CD4-positive, alpha-beta T cell (primary cell): ENCODE measurements at regions not wholly inside any gene's neighbourhood (a gene's known extent, or its start where the extent isn't known, plus 50 kb on each side); places are given as distances from the start of the nearest gene placed in this dataset.
"Not testable (repeated sequence)": the region's sequence is repeated elsewhere in the genome, so short reads cannot be mapped to it uniquely, and the experiment has no call there.

Experiments
- ATAC-seq: fragments of 200-7000 bp; cut with Tn5 transposase; one replicate; pipeline ENCODE4 v1.10.0; 2022; ENCODE audit warnings: mild to moderate bottlenecking; ENCODE audit not compliant: poor library complexity
- CTCF ChIA-PET: fragments of 350-600 bp; sonication (Branson Sonifier 250); formaldehyde crosslinking; loops from one replicate; lab custom pipeline; 2021; ENCODE audit warnings: antibody characterized with exemption, inconsistent platforms; lab: Charles Lee
- POLR2A ChIA-PET: fragments of 350-600 bp; sonication (Branson Sonifier 250); formaldehyde crosslinking; loops from one replicate; lab custom pipeline; 2021; ENCODE audit warnings: antibody characterized with exemption, inconsistent platforms; lab: Charles Lee
- DNase-seq, 14 experiments: peaks; one replicate each; pipeline ENCODE4 v3.0.0-alpha.2; 2013 to 2020; ENCODE audit warnings: mixed read lengths in 2 of 14
- H3K27ac ChIP-seq, 2 donors: one replicate each; pipeline versions ENCODE4 v1.5.1 to v1.7.0; 2013; ENCODE audit warnings: low read length in 2 of 2, low read depth in 1 of 2, mild to moderate bottlenecking in 1 of 2
- H3K27me3 ChIP-seq, 2 experiments: 1 replicate in 1 of 2; 2 replicates in 1 of 2; pipeline versions ENCODE4 v1.6.1 to v1.7.0; 2013; ENCODE audit warnings: low read length in 2 of 2, control low read depth in 1 of 2, mild to moderate bottlenecking in 1 of 2, moderate library complexity in 1 of 2; ENCODE audit not compliant: insufficient read depth in 2 of 2, control insufficient read depth in 1 of 2
- H3K36me3 ChIP-seq: one replicate; pipeline ENCODE4 v1.6.1; 2013; ENCODE audit warnings: low read length, control low read depth; ENCODE audit not compliant: insufficient read depth
- H3K4me1 ChIP-seq: one replicate; pipeline ENCODE4 v1.6.1; 2013; ENCODE audit warnings: low read length, control low read depth; ENCODE audit not compliant: insufficient read depth
- H3K4me3 ChIP-seq: one replicate; pipeline ENCODE4 v1.5.1; 2013; ENCODE audit warnings: mild to moderate bottlenecking, low read length, moderate library complexity
- H3K9me3 ChIP-seq, 2 experiments: 1 replicate in 1 of 2; 2 replicates in 1 of 2; pipeline versions ENCODE4 v1.6.1 to v1.7.0; 2013; ENCODE audit warnings: low read length in 2 of 2, mild to moderate bottlenecking in 2 of 2, control low read depth in 1 of 2, moderate library complexity in 1 of 2; ENCODE audit not compliant: control insufficient read depth in 1 of 2, insufficient read depth in 1 of 2
- H3K27ac Mint-ChIP-seq: one replicate; pipeline ENCODE4 v1.8.0; 2020; ENCODE audit warnings: mixed read lengths
- H3K27me3 Mint-ChIP-seq: one replicate; pipeline ENCODE4 v1.8.0; 2021; ENCODE audit warnings: mixed read lengths
- H3K36me3 Mint-ChIP-seq: one replicate; pipeline ENCODE4 v1.8.0; 2021; ENCODE audit warnings: low read depth, mixed read lengths
- H3K4me1 Mint-ChIP-seq: one replicate; pipeline ENCODE4 v1.8.0; 2021; ENCODE audit warnings: low read depth, mixed read lengths
- H3K4me3 Mint-ChIP-seq: one replicate; pipeline ENCODE4 v1.8.0; 2020; ENCODE audit warnings: mild to moderate bottlenecking, mixed read lengths
- H3K9me3 Mint-ChIP-seq: one replicate; pipeline ENCODE4 v1.8.0; 2020; ENCODE audit warnings: mixed read lengths
- intact Hi-C, 2 experiments: fragments of 100-400 bp; cut with DNase I in 1 of 2; cut with micrococcal nuclease in 1 of 2; formaldehyde crosslinking; loops; one replicate each; pipeline versions ENCODE4 v1.15.1 to v1.9.0; 2023 to 2025; cut with DNase I, micrococcal nuclease
- TF ChIP-seq, protein P1 (sequence below): fragments of 200-600 bp; IDR thresholded peaks from one replicate; pipeline ENCODE4 v1.8.0; 2022; ENCODE audit warnings: antibody characterized with exemption, mild to moderate bottlenecking

- ATAC-seq = no peak
These were observed 159.5 kb downstream of the ZNF664 start for GRCh38 chr12:124132530-124132929.

GRCh38 chr12:124136796-124137195 is 158.1 kb upstream of the RFLNA start:
- peaks cover 6% of the 10 kb centered on the region for H3K9me3 Mint-ChIP-seq
- no peaks in the 10 kb centered on the region for H3K4me1 Mint-ChIP-seq
- ATAC-seq (no peak), DNase-seq (no peak)
- no peak overlapping the region for H3K27ac Mint-ChIP-seq
- peaks cover 25% of the 10 kb centered on the region for H3K27me3 Mint-ChIP-seq
- intact Hi-C loops = no loop called here
- no peaks in the 10 kb centered on the region for H3K36me3 ChIP-seq
- no peaks in the 10 kb centered on the region for H3K36me3 Mint-ChIP-seq
- no peak overlapping the region for H3K4me3 ChIP-seq
- no peaks in the 10 kb centered on the region for H3K4me1 ChIP-seq
- ChIA-PET POLR2A (no interaction called here), CTCF (no interaction called here)
- peaks cover 7 to 9% of the 10 kb centered on the region in 2 experiments for H3K27me3 ChIP-seq
- H3K27ac ChIP-seq = no peak overlapping the region
- peaks cover 5% of the 10 kb centered on the region in 2 experiments for H3K9me3 ChIP-seq
- H3K4me3 Mint-ChIP-seq = no peak overlapping the region
- TF ChIP-seq, protein P1, sequence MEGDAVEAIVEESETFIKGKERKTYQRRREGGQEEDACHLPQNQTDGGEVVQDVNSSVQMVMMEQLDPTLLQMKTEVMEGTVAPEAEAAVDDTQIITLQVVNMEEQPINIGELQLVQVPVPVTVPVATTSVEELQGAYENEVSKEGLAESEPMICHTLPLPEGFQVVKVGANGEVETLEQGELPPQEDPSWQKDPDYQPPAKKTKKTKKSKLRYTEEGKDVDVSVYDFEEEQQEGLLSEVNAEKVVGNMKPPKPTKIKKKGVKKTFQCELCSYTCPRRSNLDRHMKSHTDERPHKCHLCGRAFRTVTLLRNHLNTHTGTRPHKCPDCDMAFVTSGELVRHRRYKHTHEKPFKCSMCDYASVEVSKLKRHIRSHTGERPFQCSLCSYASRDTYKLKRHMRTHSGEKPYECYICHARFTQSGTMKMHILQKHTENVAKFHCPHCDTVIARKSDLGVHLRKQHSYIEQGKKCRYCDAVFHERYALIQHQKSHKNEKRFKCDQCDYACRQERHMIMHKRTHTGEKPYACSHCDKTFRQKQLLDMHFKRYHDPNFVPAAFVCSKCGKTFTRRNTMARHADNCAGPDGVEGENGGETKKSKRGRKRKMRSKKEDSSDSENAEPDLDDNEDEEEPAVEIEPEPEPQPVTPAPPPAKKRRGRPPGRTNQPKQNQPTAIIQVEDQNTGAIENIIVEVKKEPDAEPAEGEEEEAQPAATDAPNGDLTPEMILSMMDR = no peak

More at GRCh38 chr12:124132530-124132929, 159.5 kb downstream of the ZNF664 start:
- peaks cover 0 to 1% of the 10 kb centered on the region in 2 experiments for H3K27me3 ChIP-seq
- no peaks in the 10 kb centered on the region for H3K36me3 ChIP-seq
- Mint-ChIP-seq H3K36me3 (no peaks in the 10 kb centered on the region), H3K4me3 (no peak overlapping the region), H3K4me1 (no peaks in the 10 kb centered on the region), H3K9me3 (peaks cover 2% of the 10 kb centered on the region), H3K27ac (no peak overlapping the region), H3K27me3 (peaks cover 3% of the 10 kb centered on the region)
- H3K9me3 ChIP-seq = peaks cover 3 to 5% of the 10 kb centered on the region in 2 experiments
- POLR2A ChIA-PET = no interaction called here
- intact Hi-C loops = no loop called here
- H3K27ac ChIP-seq = no peak overlapping the region
- no peaks in the 10 kb centered on the region for H3K4me1 ChIP-seq
- no peak overlapping the region for H3K4me3 ChIP-seq
- no peak for DNase-seq
- CTCF ChIA-PET = no interaction called here
- TF ChIP-seq, protein P1 = no peak

DNA sequence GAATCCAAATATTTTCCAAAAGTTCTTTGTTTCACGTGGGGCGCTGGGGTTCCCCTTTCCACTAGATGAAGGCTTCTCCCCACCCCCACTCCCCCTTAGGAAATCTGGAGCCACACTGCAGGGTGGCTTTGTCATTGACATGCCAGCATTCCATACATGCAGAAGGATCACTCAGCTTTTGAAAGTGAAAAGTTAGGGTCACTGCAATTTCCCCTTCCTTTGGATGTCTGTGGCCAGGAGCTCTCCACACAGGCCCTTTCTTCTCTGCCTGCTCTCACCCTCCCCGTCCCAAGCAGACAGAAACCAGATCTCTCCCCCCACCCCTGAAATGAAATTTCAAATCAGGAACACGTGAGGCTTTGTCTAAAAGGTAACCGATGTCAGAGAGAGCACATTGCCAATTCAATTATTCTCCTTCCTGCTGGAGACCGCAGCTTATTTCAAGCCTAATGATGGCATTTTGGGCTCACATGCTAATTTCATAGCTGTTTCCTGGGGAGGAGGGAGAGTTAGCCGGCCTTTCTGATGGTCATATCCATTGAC is 153.9 kb upstream of the RFLNA start:
- DNase-seq = no peak
- TF ChIP-seq, protein P1 = no peak
- Histone ChIP-seq H3K4me1 (no peaks in the 10 kb centered on the region), H3K27me3 (peaks cover 7 to 19% of the 10 kb centered on the region in 2 experiments), H3K27ac (no peak overlapping the region), H3K36me3 (no peaks in the 10 kb centered on the region), H3K9me3 (peaks cover 11 to 12% of the 10 kb centered on the region in 2 experiments), H3K4me3 (no peak overlapping the region)
- H3K4me1 Mint-ChIP-seq = no peaks in the 10 kb centered on the region
- H3K4me3 Mint-ChIP-seq = no peak overlapping the region
- peaks cover 50% of the 10 kb centered on the region for H3K27me3 Mint-ChIP-seq
- ChIA-PET POLR2A (no interaction called here), CTCF (no interaction called here)
- no peak for ATAC-seq
- H3K9me3 Mint-ChIP-seq = peaks cover 9% of the 10 kb centered on the region
- no peaks in the 10 kb centered on the region for H3K36me3 Mint-ChIP-seq
- intact Hi-C loops = no loop called here
- H3K27ac Mint-ChIP-seq = no peak overlapping the region

DNA sequence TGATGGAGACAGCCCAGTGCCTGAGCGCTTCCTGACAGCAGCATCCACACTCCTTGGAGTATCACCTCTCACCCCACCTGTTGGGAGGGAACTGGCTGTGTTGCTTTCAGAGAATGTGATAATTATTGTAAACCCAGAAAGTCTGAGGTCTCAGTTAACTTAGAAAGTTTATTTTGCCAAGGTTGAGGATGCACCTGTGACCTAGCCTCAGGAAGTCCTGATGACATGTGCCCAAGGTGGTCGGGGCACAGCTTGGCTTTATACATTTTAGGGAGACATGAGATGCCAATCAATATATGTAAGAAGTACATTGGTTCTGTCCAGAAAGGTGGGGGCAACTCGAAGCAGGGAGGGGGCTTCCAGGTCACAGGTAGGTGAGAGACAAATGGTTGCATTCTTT is 153.3 kb upstream of the RFLNA start:
- H3K4me1 Mint-ChIP-seq, CTCF ChIA-PET, H3K4me3 Mint-ChIP-seq, H3K4me1 ChIP-seq, H3K27ac ChIP-seq, intact Hi-C loops, H3K36me3 Mint-ChIP-seq, H3K36me3 ChIP-seq, ATAC-seq, H3K27ac Mint-ChIP-seq, POLR2A ChIA-PET, DNase-seq, H3K9me3 Mint-ChIP-seq, H3K4me3 ChIP-seq: not testable (repeated sequence)
- H3K27me3 ChIP-seq = peaks cover 7 to 19% of the 10 kb centered on the region in 2 experiments
- H3K27me3 Mint-ChIP-seq = peaks cover 50% of the 10 kb centered on the region
- H3K9me3 ChIP-seq = peaks cover 11 to 12% of the 10 kb centered on the region in 2 experiments
